Tibial artery (tissue), 4 donors: ENCODE measurements at regions not wholly inside any gene's neighbourhood (a gene's known extent, or its start where the extent isn't known, plus 50 kb on each side); places are given as distances from the start of the nearest gene placed in this dataset.

Experiments used
- DNase-seq, 2 donors: peaks; one replicate each; pipeline ENCODE4 v3.0.0-alpha.2; 2019
- H3K27ac ChIP-seq, 2 donors: fragments of 200-600 bp; sonication (generic) in 1 of 2; 1 replicate in 1 of 2; 2 replicates in 1 of 2; pipeline ENCODE4 v1.5.1; 2018 to 2019; ENCODE audit warnings: mild to moderate bottlenecking in 1 of 2
- H3K27me3 ChIP-seq, 2 donors: fragments of 200-600 bp; sonication (generic) in 1 of 2; one replicate each; pipeline versions ENCODE4 v1.5.1 to v1.6.0; 2016 to 2019
- H3K36me3 ChIP-seq, 3 donors: fragments of 200-600 bp; sonication (generic) in 2 of 3; one replicate each; pipeline ENCODE4 v1.5.1; 2016 to 2019; ENCODE audit warnings: mild to moderate bottlenecking in 2 of 3
- H3K4me1 ChIP-seq, 4 donors: fragments of 200-600 bp; sonication (generic) in 2 of 4; 1 replicate in 3 of 4; 2 replicates in 1 of 4; pipeline ENCODE4 v1.5.1; 2016 to 2019
- H3K4me3 ChIP-seq, 2 donors: fragments of 200-600 bp; sonication (generic) in 1 of 2; 1 replicate in 1 of 2; 2 replicates in 1 of 2; pipeline ENCODE4 v1.5.1; 2018 to 2019; ENCODE audit warnings: mild to moderate bottlenecking in 2 of 2
- H3K9me3 ChIP-seq, 3 donors: fragments of 200-600 bp; sonication (generic) in 1 of 3; one replicate each; pipeline ENCODE4 v1.5.1; 2016 to 2019
- CTCF ChIP-seq, 2 experiments: fragments of 200-600 bp in 1 of 2; fragments of 450-650 bp in 1 of 2; IDR thresholded peaks; one replicate each; pipeline ENCODE4 v1.5.1; 2017 to 2019; ENCODE audit warnings: antibody characterized with exemption in 2 of 2, mild to moderate bottlenecking in 1 of 2, moderate library complexity in 1 of 2
- intact Hi-C: fragments of 100-400 bp; cut with DNase I; formaldehyde crosslinking; loops from one replicate; pipeline ENCODE4 v1.15.0; 2023; ENCODE audit warnings: low total_unique reads

- no peaks in the 10 kb centered on the region for H3K9me3 ChIP-seq
- intact Hi-C loops, result loop anchor here (5.0 kb wide), 1 partner anchor 35 kb away; no protein-coding TSS in a partner anchor
- no peak overlapping the region for H3K27ac ChIP-seq
- H3K4me3 ChIP-seq, result no peak overlapping the region
- peaks cover 0 to 8% (median 0%) of the 10 kb centered on the region in 4 donors for H3K4me1 ChIP-seq
- H3K27me3 ChIP-seq, result no peaks in the 10 kb centered on the region
- no peak for TF ChIP-seq CTCF (IDR thresholded peaks at IDR 0.05)
- DNase-seq, result no peak
- H3K36me3 ChIP-seq, result no peaks in the 10 kb centered on the region
Measured at GRCh38 chr1:234662148-234662547, 52.2 kb upstream of the IRF2BP2 start.

GRCh38 chr1:234661317-234661928, 51.4 kb upstream of the IRF2BP2 start:
- Histone ChIP-seq H3K36me3 (no peaks in the 10 kb centered on the region), H3K4me1 (peaks cover 0 to 8% (median 3%) of the 10 kb centered on the region in 4 donors), H3K4me3 (no peak overlapping the region), H3K27me3 (no peaks in the 10 kb centered on the region), H3K9me3 (no peaks in the 10 kb centered on the region), H3K27ac (no peak overlapping the region)
- intact Hi-C loops, result loop anchor here (5.0 kb wide), 1 partner anchor 36 kb away; no protein-coding TSS in a partner anchor
- TF ChIP-seq CTCF (IDR thresholded peaks at IDR 0.05), result no peak
- DNase-seq, result no peak

- DNase-seq, result no peak
- Histone ChIP-seq H3K4me3 (no peak overlapping the region), H3K27me3 (no peaks in the 10 kb centered on the region), H3K9me3 (no peaks in the 10 kb centered on the region), H3K27ac (no peak overlapping the region), H3K36me3 (no peaks in the 10 kb centered on the region), H3K4me1 (peaks cover 0 to 8% (median 3%) of the 10 kb centered on the region in 4 donors)
- intact Hi-C loops, result loop anchor here (5.0 kb wide), 1 partner anchor 37 kb away; no protein-coding TSS in a partner anchor
- no peak for TF ChIP-seq CTCF (IDR thresholded peaks at IDR 0.05)
Measured at GRCh38 chr1:234660536-234661316, 50.7 kb upstream of the IRF2BP2 start.
